ENCODE measurements at regions not wholly inside any gene's neighbourhood (a gene's known extent, or its start where the extent isn't known, plus 50 kb on each side); places are given as distances from the start of the nearest gene placed in this dataset.
A peak's percentile ranks its signal among the peaks of the same experiment; 100 is the strongest.
"Not testable (repeated sequence)": the region's sequence is repeated elsewhere in the genome, so short reads cannot be mapped to it uniquely, and the experiment has no call there.

DNA sequence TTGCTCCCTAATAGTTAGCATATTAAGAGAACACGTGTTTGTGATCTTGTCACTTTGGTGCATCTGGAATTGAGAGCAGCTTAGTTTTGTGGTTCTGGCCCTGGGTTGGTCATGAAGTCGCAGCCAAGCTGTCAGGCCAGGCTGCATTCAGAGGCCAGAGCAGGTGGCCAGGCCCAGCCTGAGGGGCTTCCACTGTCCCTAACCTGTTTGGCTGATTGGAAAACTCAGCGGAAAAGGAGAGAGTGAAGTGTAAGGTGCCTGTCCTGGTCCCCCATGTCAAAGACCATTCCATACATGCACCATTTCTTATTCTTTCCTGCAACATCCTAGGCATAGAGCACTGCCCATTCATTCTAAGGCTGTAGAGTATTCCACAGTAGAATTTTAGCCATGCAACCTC lies 111.5 kb upstream of the IGLL5 start:
- no peak for DNase-seq (ENCODE audit: low read depth in 2 of 2)

DNA sequence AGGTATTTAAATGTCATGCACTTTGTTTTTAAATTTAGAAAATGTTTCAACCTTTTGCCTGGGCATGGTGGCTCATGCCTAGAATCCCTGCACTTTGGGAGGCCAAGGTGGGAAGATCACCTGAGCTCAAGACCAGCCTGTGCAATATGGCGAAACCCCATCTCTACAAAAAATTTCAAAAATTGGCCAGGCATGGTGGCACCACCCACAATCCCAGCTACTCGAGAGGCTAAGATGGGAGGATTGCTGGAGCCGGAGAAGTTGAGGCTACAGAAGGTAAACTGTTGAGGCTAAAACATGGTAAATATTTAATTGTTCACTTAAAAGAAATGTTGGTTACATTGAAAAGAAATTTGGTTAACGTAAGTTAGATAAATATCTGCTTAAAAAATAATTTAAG lies 108.4 kb upstream of the IGLL5 start:
- DNase-seq (ENCODE audit: low read depth in 2 of 2) = no peak

GRCh38 chr22:22783575-22783974 lies 104.0 kb upstream of the IGLL5 start:
- DNase-seq (ENCODE audit: low read depth in 2 of 2) = no peak

- no peak for DNase-seq (ENCODE audit: low read depth in 2 of 2)
These were observed 103.2 kb upstream of the IGLL5 start for GRCh38 chr22:22784249-22785039.

DNA sequence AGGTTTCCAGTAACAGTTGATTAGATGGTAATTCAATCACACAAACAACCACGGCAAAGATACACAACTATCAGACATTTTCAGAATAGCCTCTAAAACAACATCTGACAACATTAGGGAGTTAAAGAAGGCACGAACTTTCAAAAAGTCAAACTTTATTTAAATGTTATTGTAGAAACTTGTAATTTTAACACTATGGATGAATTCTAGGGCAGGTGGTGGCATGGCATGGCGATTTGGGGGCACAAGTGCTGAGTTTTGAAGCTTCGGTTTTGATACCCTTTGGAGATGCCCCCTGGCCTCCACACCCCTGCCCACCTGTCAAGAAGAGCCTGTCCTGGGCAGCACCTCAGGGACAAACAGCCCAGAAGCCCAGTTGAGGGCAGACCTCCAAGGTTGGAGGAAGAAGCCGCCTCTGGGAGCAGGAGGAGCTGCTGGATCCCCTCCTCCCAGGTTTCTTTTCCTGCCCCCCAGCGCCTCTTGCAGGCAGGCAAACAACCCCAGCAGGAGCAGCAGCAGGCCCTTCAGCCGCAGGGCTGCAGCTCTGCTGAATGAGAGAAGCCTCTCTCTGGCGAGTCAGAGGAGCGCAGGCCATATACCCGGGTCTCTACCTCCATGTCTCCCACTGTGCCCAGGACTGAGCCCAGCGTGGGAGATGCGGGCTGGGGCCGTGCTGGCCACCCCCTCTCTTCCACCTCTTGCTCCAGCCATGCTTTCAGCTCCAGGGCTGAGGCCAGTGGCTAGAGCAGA lies 102.1 kb upstream of the IGLL5 start:
- DNase-seq (ENCODE audit: low read depth in 2 of 2) = no peak

DNA sequence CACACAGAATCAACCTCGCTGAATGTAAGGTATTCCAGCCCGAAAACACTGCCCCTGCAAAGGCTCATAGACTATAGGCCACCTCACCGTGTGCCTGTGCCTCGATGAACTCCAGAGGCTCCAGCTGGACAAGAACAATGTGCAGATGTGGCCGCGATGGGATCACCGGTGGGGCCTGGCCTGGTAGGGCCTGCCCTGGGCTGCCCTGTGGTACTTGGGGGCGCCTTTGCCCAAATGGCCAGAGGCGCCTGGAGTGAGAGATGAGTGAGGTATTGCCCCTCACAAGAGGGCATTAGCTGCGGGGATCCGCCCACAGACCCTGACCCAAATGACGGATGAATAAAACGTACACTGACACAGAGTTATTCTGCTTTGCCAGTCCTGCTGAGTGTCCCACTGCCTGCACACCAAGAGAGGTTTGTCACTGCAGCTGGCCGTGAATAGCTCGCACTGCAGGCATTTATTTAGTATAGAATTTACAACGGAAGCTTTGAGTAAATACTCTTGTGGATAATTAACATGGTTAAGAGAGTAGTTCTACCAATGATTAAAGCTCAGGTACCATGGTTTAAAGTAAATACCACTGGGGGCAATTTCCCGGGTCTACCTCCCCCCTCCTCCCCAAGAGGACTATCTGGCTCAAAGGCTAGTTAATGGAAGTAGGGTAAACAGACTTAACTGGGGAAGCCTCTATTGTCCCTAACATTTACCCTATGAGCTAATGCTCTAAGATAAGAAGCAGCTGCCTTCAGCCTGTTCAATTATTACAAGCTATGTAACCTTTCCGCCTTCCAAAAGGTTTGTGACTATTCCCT lies 101.1 kb upstream of the IGLL5 start:
- no peak for DNase-seq (ENCODE audit: low read depth in 2 of 2)

- no peak for DNase-seq (ENCODE audit: low read depth in 2 of 2)
These were observed 100.5 kb upstream of the IGLL5 start for GRCh38 chr22:22787151-22787550.

- peak; percentile 52 to 66 for DNase-seq (ENCODE audit: low read depth in 2 of 2)
These were observed 99.7 kb upstream of the IGLL5 start for GRCh38 chr22:22787786-22788459.

DNA sequence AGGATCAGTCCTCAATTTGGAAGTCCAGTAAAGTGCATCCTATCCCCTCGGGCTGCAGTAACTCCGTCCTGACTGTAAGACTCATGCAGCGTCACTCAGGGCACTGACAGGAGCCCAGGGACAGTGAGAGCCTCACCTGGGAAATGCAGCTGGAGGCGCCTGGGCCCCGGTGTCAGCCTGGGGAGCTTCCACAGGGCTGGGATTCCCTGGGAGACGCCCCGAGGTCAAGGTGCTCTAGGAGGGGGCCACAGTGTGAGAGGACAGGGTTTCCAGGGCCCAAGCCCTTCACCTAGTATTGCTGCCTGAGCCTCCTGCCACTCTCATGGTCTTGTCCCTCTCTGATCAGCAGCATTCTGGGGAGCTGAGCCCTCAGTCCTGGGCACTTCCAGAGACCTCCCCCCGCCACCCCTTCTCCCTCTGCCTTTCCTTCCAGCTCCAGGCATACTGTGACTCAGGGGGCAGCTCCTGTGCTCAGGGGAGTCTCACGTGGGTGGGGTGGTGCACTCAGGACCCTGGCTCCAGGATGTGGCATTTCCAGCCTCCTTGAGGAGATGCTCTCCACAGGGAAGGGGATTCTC lies 99.1 kb upstream of the IGLL5 start:
- DNase-seq (ENCODE audit: low read depth in 2 of 2) = no peak

GRCh38 chr22:22789233-22789921 lies 98.2 kb upstream of the IGLL5 start:
- no peak for DNase-seq (ENCODE audit: low read depth in 2 of 2)

DNA sequence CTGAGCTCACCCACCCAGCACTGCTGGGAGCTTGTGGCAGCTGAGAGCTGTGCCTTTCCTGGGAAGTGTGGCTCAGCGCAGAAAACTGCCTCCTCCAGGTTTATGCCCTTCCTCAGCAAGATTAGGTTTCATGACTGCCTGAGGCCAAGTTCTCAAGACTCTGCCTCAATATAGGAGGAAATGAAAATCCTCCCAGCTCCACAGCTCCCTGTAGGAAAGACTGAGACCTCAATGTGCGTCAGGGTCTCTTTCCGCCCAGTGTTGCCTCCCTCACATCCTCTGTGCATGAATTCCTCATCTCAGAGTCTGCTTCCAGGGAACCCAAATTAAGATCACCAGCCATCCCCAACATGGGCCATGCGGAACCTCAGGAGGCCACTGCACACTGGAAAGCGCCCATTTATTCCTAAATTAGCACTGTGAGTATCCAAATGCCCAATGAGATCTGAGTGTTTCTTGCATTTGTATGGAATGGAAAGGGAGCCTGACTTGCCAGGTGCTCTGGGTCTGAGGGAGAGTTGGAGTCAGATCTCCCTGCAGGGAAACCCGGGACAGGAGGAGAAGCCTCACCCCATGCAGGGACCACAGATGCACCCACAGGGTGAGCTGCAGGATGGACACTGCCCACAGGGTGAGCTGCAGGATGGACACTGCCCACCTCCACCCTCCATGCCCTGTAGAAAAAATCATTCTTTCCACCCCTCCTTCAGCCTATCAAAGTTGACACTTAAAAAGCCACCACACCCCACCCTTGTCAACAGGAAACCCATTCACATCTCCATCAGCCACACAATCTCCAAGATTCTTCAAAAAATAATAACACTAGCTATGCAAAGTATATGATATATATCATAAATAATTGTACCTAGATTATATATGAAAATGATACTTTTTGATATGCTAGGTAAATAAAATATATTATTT lies 97.4 kb upstream of the IGLL5 start:
- no peak for DNase-seq (ENCODE audit: low read depth in 2 of 2)

DNA sequence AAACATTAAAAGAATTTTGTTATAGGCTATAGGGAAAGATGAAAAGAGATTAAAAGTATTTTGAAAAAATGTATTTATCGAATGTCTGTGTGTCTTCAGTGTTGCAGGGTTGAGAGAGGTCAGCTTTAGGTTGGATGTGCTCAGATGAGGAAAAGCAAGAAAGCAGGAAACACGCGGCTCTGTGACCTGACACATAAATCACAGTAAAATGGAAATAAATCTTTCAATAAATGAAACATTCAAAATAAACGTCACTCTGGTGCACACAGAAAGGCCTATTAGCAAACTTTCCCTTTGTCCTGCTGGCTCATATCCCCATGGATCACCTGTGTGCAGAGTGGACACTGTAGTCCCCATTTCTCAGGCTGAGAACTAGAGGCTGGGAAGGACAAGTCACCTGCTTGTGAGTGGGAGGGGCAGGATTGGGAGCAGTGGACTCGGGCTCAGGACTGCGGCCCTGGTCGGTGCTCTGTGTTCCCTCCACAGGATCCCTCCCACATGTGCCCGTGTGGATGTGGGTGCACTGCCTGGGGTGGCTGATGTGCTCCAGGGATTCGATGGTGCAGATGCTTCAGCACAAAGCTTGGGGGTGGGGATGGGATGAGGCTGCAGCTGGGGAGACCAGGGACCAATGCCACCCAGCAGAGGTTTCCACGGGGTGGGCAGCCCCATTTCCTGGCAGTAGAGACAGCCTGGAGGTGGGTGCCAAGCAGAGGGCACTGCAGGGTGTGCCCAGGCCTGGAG lies 96.0 kb upstream of the IGLL5 start:
- DNase-seq (ENCODE audit: low read depth in 2 of 2) = no peak

DNA sequence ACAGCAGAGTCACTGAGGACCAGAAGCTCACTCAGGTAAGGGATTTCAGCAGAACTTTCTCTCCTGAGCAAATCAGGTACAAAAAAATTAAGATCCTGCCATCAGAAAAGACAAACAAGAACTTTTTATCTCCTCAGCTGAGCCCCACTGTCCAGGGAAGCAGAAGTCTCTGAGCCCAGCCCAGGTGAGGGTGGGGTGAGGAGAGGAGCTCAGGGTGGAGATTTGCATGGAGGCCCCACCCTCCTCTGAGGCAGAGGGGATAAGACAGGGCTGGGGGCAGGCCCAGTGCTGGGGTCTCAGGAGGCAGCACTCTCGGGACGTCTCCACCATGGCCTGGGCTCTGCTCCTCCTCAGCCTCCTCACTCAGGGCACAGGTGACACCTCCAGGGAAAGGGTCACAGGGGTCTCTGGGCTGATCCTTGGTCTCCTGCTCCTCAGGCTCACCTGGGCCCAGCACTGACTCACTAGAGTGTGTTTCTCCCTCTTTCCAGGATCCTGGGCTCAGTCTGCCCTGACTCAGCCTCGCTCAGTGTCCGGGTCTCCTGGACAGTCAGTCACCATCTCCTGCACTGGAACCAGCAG lies 95.3 kb upstream of the IGLL5 start:
- not testable (repeated sequence) for DNase-seq (ENCODE audit: low read depth in 2 of 2)

- DNase-seq (ENCODE audit: low read depth in 2 of 2) = not testable (repeated sequence)
These were observed 92.0 kb upstream of the IGLL5 start for GRCh38 chr22:22795639-22796038.

DNA sequence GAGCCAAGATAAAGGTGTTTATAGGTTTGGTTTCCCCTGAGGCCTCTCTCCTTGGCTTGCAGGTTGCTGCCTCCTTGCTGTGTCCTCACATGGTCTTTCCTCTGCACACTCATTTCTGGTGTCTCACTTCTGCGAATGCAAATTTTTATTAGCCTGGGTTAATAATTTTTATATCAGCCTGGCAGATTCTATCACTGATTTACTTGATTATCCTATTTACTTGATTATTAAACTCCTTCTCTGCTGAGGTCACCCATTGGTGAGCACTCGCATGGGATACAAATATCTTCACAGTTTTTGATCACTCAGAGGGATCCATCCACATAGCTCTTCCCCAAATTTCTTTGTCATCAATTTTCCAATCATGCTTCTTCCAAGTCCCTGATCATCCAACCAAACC lies 90.9 kb upstream of the IGLL5 start:
- no peak for DNase-seq (ENCODE audit: low read depth in 2 of 2)

DNA sequence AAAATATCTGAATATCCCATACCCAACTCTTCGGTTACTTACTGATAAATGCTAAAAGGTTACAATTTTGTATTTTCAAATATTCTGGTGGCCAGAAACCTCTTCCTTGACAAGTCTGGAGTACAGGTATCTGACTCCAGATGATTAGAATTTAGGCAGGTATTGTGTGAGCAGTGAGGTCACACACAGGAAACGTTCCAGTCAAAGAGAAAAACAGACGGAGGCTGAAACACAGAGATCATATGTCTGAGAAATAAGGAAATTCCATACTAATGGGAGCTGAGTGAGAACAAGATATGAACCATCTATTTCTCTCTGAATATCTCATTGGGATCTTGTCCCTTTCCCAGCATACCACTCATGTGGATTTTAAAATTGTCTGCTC lies 89.4 kb upstream of the IGLL5 start:
- DNase-seq (ENCODE audit: low read depth in 2 of 2) = no peak

GRCh38 chr22:22798716-22799115 lies 88.9 kb upstream of the IGLL5 start:
- DNase-seq (ENCODE audit: low read depth in 2 of 2) = no peak

DNA sequence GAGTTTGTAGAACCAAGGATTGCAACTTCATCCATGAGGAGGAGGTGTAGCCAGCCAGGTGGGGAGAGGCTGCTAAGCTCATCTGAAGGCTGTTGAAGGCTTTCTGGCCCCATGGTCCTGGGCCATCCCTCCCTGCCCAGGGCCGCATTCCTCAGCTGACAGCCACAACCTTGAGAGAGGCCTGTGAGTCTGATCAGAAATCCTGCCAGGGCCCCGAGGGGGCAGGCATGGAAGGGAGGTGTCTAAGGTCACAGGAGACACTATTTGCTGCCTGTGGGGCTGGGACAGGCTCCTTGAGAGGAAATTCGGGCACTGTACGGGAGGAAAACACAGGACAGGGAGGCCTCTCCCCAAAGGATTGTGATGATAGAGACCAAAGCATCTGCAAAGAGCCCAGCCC lies 88.1 kb upstream of the IGLL5 start:
- DNase-seq (ENCODE audit: low read depth in 2 of 2) = no peak

DNA sequence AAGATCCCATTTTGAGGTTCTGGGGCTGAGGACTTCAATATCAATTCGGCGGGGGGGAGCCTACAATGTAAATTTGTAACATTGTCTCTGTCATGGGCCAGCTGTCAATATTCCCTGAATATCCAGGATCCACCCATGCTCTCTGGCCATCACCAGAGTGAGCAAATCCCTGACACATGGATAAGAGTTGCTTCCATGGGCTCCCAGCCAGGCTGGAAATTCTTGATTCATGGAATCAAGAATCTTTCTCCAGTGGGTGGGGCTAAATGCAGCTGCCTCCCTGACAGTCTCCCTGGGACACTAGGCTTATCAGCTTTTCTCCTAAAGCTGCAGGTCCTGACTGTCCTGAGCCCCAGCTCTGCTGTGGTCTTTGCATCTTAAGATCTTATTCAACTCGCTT lies 86.9 kb upstream of the IGLL5 start:
- DNase-seq (ENCODE audit: low read depth in 2 of 2) = no peak

Measured in stimulated activated CD4-positive, alpha-beta T cell treated with anti-CD3 and anti-CD28 coated beads, Interleukin-4, amount 100 ng/mL, for 48 hours (primary cell).